Gastroesophageal sphincter (tissue), 4 donors: ENCODE measurements at regions not wholly inside any gene's neighbourhood (a gene's known extent, or its start where the extent isn't known, plus 50 kb on each side); places are given as distances from the start of the nearest gene placed in this dataset.

Source experiments
- ATAC-seq: fragments of 150-250 bp; one replicate; pipeline ENCODE4 v1.9.1; 2016; ENCODE audit warnings: mild to moderate bottlenecking, moderate library complexity
- H3K27ac ChIP-seq, 4 donors: fragments of 200-600 bp; sonication (generic) in 3 of 4; 1 replicate in 3 of 4; 2 replicates in 1 of 4; pipeline ENCODE4 v1.5.1; 2016 to 2019
- H3K27me3 ChIP-seq: fragments of 200-600 bp; sonication (generic); one replicate; pipeline ENCODE4 v1.5.1; 2019
- H3K36me3 ChIP-seq, 2 donors: fragments of 200-600 bp; sonication (generic); one replicate each; pipeline ENCODE4 v1.5.1; 2019; ENCODE audit warnings: control low read depth in 1 of 2
- H3K4me1 ChIP-seq, 3 donors: fragments of 200-600 bp; sonication (generic); 1 replicate in 2 of 3; 2 replicates in 1 of 3; pipeline ENCODE4 v1.5.1; 2016 to 2019; ENCODE audit warnings: control low read depth in 2 of 3
- H3K4me3 ChIP-seq, 2 donors: fragments of 200-600 bp; sonication (generic); one replicate each; pipeline ENCODE4 v1.5.1; 2019; ENCODE audit warnings: mild to moderate bottlenecking in 1 of 2, moderate library complexity in 1 of 2
- H3K9me3 ChIP-seq, 3 donors: fragments of 200-600 bp; sonication (generic); one replicate each; pipeline ENCODE4 v1.5.1; 2017 to 2019; ENCODE audit warnings: control low read depth in 2 of 3
- EP300 ChIP-seq: sonication (generic); formaldehyde crosslinking; IDR thresholded peaks from one replicate; pipeline ENCODE4 v1.6.1; 2017; ENCODE audit warnings: antibody characterized with exemption, mild to moderate bottlenecking
- POLR2A ChIP-seq, 2 donors: fragments of 450-650 bp; IDR thresholded peaks; one replicate each; pipeline ENCODE4 v1.6.1; 2017; ENCODE audit warnings: antibody characterized with exemption in 2 of 2, mild to moderate bottlenecking in 2 of 2, moderate library complexity in 1 of 2
- POLR2AphosphoS5 ChIP-seq: sonication (generic); formaldehyde crosslinking; IDR thresholded peaks from one replicate; pipeline ENCODE4 v1.6.1; 2017; ENCODE audit warnings: antibody characterized with exemption
- WGBS, 2 donors: methylation state at CpG; one replicate each; pipeline ENCODE4 v1.1.5; 2018; ENCODE audit warnings: low coverage in 1 of 2; 5-methylcytosine and 5-hydroxymethylcytosine counted together
- TF ChIP-seq, protein P1 (sequence below), 4 experiments: fragments of 200-600 bp in 2 of 4; fragments of 450-650 bp in 2 of 4; sonication (generic) in 1 of 4; IDR thresholded peaks; one replicate each; pipeline ENCODE4 v1.5.1; 2017 to 2019; ENCODE audit warnings: antibody characterized with exemption in 4 of 4, mild to moderate bottlenecking in 2 of 4, moderate library complexity in 2 of 4

DNA sequence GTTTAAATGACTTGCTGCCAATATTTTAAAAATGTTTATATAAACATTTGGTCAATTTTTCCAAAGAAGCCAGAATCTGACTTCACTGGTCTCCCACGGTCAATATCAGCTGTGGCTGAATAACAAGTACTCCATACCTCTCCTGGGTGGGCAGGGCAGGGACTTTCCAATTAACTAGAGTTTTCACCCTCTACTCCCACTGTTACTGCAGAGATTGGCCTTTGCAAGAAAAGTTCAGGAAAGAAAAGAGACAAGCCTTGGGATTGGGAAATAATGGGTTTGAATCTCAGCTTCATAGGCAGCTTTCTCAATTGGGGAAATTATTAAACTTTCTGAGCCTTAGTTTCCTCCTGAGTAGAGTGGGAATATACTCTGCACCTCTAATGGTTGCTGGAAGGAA lies 236.9 kb downstream of the PRL start:
- TF ChIP-seq POLR2A (IDR thresholded peaks at IDR 0.05) (no peak), EP300 (no peak), POLR2AphosphoS5 (no peak)
- TF ChIP-seq, protein P1, sequence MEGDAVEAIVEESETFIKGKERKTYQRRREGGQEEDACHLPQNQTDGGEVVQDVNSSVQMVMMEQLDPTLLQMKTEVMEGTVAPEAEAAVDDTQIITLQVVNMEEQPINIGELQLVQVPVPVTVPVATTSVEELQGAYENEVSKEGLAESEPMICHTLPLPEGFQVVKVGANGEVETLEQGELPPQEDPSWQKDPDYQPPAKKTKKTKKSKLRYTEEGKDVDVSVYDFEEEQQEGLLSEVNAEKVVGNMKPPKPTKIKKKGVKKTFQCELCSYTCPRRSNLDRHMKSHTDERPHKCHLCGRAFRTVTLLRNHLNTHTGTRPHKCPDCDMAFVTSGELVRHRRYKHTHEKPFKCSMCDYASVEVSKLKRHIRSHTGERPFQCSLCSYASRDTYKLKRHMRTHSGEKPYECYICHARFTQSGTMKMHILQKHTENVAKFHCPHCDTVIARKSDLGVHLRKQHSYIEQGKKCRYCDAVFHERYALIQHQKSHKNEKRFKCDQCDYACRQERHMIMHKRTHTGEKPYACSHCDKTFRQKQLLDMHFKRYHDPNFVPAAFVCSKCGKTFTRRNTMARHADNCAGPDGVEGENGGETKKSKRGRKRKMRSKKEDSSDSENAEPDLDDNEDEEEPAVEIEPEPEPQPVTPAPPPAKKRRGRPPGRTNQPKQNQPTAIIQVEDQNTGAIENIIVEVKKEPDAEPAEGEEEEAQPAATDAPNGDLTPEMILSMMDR (IDR thresholded peaks at IDR 0.05), result no peak
- no peaks in the 10 kb centered on the region for H3K9me3 ChIP-seq
- no peak overlapping the region for H3K4me3 ChIP-seq
- ATAC-seq, result no peak
- H3K27ac ChIP-seq, result no peak overlapping the region
- peaks cover 0 to 5% of the 10 kb centered on the region in 2 donors for H3K36me3 ChIP-seq
- H3K27me3 ChIP-seq, result no peaks in the 10 kb centered on the region
- H3K4me1 ChIP-seq, result peaks cover 0 to 5% (median 0%) of the 10 kb centered on the region in 3 donors
- 50% methylated on average over 1 of the region's 1 CpG; no CpG with 5 or more reads in 1 of the 2 donors for whole genome bisulfite sequencing, 2 donors

DNA sequence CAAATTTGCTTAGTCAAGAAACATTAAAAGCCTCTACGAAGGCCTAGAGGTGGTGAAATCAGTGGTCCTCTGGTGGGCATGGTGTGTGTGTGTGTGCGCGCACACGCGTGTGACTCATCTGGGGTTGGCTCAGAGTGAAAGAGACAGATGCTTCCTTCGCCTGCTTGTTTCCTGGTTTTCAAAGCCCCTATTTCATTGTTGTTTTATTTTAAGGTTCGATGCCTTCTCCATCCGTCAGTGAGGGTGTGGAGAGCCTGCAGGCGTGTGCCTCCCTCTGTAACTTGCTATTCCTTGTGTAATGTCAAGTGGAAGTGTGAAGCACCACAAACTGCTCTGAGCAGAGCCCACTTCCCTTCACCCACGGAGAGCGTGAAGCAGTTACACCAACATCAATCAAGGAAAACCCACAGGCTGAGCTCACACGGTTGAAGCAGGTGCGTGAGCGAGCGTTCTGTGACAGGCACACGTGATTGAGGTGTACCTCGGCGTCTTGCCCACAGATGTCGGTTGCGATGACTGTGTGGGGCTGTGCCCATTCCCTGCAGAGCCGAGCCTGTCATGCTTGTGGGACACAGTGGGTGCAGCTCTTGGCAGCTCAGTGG lies 233.9 kb downstream of the PRL start:
- TF ChIP-seq POLR2A (IDR thresholded peaks at IDR 0.05) (no peak), POLR2AphosphoS5 (no peak)
- H3K4me1 ChIP-seq, result peaks cover 0 to 12% (median 2%) of the 10 kb centered on the region in 3 donors
- no peak overlapping the region for H3K27ac ChIP-seq
- WGBS, 2 donors, result 68 to 83% methylated on average over 8 to 10 of the region's 21 CpGs
- H3K4me3 ChIP-seq, result no peak overlapping the region
- peaks cover 0 to 5% of the 10 kb centered on the region in 2 donors for H3K36me3 ChIP-seq
- no peaks in the 10 kb centered on the region for H3K9me3 ChIP-seq
- H3K27me3 ChIP-seq, result no peaks in the 10 kb centered on the region
- no peak for ATAC-seq

DNA sequence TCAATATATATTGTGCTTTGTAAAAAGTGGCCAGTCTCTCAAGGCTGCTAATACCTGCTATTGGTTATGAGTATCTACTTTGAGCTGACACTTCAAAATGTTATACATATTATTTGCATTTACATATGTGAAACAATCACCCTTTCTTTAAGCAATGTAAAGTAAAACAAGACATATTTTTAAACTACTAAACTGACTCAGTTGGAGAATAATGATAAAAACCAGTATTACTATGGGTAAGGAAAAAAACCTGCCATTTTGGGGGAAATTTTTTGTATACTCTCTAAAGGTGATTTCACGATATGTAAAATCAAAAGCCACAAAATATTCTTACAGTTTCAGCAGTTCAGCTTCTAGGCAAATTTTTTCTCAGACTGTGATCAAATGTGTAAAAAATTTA lies 232.3 kb downstream of the PRL start:
- peaks cover 0 to 5% of the 10 kb centered on the region in 2 donors for H3K36me3 ChIP-seq
- H3K4me1 ChIP-seq, result peaks cover 0 to 12% (median 2%) of the 10 kb centered on the region in 3 donors
- H3K9me3 ChIP-seq, result no peaks in the 10 kb centered on the region
- H3K4me3 ChIP-seq, result no peak overlapping the region
- TF ChIP-seq EP300, result no peak
- TF ChIP-seq, protein P1 (IDR thresholded peaks at IDR 0.05), result no peak
- no peak for TF ChIP-seq POLR2A (IDR thresholded peaks at IDR 0.05)
- TF ChIP-seq POLR2AphosphoS5, result no peak
- WGBS, 2 donors, result 96 to 100% methylated on average over 1 of the region's 1 CpG
- ATAC-seq, result no peak
- H3K27me3 ChIP-seq, result no peaks in the 10 kb centered on the region
- H3K27ac ChIP-seq, result no peak overlapping the region

DNA sequence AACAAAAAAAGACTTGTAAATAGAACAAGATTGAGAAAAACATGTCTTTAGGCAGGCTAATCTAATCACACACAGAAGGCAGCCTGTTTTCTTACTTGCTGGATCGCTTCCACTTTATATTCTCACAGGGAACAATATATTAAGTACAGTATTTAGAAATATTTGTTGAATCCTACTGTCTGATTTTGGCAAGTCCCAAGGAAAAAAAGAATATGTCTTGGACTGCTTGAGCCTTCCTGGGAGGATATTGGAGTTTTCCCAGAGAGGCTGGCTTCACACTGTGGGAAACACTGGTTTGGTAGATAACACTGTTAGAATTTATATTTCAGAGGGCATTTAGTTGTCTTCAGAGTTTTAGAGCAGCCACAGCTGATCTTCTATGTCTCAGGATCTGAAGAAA lies 229.7 kb downstream of the PRL start:
- TF ChIP-seq POLR2A (IDR thresholded peaks at IDR 0.05), result no peak
- TF ChIP-seq, protein P1 (IDR thresholded peaks at IDR 0.05), result no peak
- no peak for TF ChIP-seq POLR2AphosphoS5
- no peak for TF ChIP-seq EP300
- Histone ChIP-seq H3K27me3 (no peaks in the 10 kb centered on the region), H3K9me3 (no peaks in the 10 kb centered on the region), H3K4me3 (no peak overlapping the region), H3K4me1 (peaks cover 2 to 32% (median 5%) of the 10 kb centered on the region in 3 donors), H3K36me3 (peaks cover 0 to 5% of the 10 kb centered on the region in 2 donors), H3K27ac (no peak overlapping the region)
- 10 to 38% methylated on average over 1 of the region's 1 CpG for WGBS, 2 donors
- ATAC-seq, result no peak

DNA sequence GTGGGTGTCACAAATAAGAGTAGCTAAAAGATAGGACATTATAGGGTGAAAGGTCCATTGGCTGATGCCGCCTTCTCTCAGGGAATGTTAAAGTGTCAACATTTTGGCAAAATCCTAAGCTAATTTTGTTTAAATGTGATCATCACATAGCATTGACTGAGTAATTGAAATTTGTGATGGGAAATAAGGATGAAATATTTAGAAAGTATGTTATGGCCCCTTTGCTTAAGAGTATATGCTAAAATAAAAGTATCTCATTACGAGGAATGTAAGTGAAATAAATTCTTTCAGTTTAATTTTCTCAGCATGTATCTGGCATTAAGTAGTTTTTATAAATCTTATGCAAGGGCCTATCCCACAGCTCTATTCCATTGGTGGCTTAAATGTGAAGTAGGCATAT lies 229.2 kb downstream of the PRL start:
- no peak for TF ChIP-seq EP300
- TF ChIP-seq, protein P1 (IDR thresholded peaks at IDR 0.05), result no peak
- TF ChIP-seq POLR2A (IDR thresholded peaks at IDR 0.05), result no peak
- TF ChIP-seq POLR2AphosphoS5, result no peak
- no peak overlapping the region for H3K4me3 ChIP-seq
- peaks cover 0 to 5% of the 10 kb centered on the region in 2 donors for H3K36me3 ChIP-seq
- no peaks in the 10 kb centered on the region for H3K27me3 ChIP-seq
- ATAC-seq, result no peak
- H3K9me3 ChIP-seq, result no peaks in the 10 kb centered on the region
- 94% methylated on average over 2 of the region's 2 CpGs for WGBS, 2 donors
- peaks cover 2 to 38% (median 5%) of the 10 kb centered on the region in 3 donors for H3K4me1 ChIP-seq
- no peak overlapping the region for H3K27ac ChIP-seq
